ENCODE measurements at regions not wholly inside any gene's neighbourhood (a gene's known extent, or its start where the extent isn't known, plus 50 kb on each side); places are given as distances from the start of the nearest gene placed in this dataset.

- TF ChIP-seq CTCF (IDR thresholded peaks at IDR 0.05), result no peak
- TF ChIP-seq EP300 (IDR thresholded peaks at IDR 0.05), result no peak
Observed at GRCh38 chr3:21170964-21171363, 580.0 kb downstream of the ZNF385D start.
